GM19240 (cell line): ENCODE measurements at regions not wholly inside any gene's neighbourhood (a gene's known extent, or its start where the extent isn't known, plus 50 kb on each side); places are given as distances from the start of the nearest gene placed in this dataset.
"Not testable (repeated sequence)": the region's sequence is repeated elsewhere in the genome, so short reads cannot be mapped to it uniquely, and the experiment has no call there.

Source experiments
- DNase-seq: peaks from one replicate; pipeline ENCODE4 v3.0.0; 2011; ENCODE audit warnings: low spot score; ENCODE audit not compliant: insufficient read length

DNA sequence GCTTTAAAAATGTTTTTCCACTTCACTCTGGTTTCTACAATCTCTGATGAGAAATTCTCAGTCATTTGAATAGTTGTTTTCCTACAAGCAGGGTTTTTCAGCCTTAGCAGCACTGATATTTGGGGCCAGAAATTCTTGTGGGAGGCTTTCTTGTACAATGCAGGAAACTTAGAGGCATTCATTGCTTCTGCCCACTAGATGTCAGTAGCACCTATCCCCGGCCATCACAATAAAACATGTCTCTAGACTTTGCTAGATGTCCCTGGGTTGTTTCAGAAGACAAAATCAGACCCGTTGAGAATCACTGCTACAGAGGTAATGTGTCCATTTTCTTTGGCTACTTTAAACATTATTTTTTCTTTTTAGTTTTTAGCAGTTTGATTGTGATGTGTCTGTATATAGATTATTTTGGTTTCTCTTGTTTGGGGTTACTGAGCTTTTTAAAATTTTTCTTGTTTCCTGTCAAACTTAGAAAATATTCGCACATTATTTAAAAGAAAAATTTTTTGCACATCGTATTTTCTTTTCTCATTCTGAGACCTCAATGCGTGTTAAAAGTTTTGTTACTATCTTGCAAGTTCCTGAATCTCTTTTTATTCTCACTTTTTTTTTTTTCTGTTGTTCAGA lies 60.8 kb upstream of the CCDC179 start:
- DNase-seq = no peak

GRCh38 chr11:22922672-22923071 lies 62.4 kb upstream of the CCDC179 start:
- no peak for DNase-seq

GRCh38 chr11:22923561-22923960 lies 63.3 kb upstream of the CCDC179 start:
- DNase-seq = no peak

GRCh38 chr11:22926341-22926740 lies 66.1 kb upstream of the CCDC179 start:
- DNase-seq = no peak

DNA sequence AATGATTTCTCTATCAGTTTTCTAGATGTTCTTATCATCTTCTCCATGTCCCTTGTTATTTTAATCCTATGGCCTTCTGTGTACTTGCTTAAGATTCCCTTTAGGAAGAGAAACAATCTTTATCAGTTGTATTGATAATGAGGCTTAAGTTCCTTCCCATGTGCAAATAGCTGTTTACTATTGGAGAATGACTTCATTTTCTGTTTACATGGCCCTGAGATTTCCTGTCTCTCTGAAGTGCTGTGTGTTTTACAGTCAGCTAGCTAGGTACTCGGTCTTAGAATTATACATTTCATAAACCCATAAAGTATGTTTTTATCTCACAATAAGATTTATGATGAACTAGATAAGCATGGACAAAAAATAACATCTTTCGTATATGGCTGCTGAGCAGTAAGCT lies 67.5 kb upstream of the CCDC179 start:
- no peak for DNase-seq

GRCh38 chr11:22928207-22928917 lies 68.1 kb upstream of the CCDC179 start:
- no peak for DNase-seq

DNA sequence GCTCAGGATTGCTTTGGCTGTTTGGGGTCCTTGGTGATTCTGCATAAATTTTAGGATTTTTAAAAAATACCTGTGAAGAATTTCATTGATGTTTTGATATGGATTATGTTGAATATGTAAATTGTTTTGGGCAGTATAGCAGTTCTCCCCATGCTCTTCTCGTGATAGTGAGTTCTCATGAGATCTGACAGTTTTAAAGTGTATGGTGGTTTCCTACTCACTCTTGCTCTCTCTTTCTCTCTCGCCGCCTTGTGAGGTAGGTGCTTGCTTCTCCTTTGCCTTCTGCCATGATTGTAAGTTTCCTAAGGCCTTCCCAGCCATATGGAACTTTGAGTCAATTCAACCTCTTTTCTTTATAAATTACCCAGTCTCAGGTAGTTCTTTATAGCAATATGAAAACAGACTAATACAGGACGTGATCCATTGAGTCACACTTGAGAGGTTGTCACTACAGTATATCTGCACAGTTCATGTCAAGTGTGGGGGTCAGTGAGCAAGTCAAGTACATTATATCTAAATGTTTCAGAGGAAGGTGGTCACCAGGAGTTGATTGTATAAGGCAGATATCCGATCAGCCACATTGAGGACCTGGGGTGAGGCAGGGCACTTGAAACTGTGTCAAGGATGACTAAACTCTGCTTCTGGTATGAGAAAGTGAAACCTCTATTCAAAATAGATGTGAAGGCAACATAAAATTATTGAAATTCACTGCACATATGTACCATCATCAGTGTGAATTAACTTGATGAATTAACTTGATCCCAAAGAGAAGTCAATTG lies 70.7 kb upstream of the CCDC179 start:
- DNase-seq = no peak

- DNase-seq = no peak
Observed at GRCh38 chr11:22938691-22939090, 78.4 kb upstream of the CCDC179 start.

DNA sequence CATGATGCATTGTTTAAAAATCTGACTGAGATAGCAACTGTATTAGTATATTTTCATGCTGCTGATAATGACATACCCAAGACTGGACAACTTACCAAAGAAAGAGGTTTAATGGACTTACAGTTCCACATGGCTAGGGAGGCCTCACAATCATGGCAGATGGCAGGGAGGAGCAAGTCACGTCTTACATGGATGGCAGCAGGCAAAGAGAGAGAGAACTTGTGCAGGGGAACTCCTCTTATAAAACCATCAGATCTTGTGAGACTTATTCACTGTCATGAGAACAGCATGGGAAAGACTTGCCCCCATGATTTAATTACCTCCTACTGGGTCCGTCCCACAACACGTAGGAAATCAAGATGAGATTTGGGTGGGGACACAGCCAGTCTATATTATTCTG lies 81.3 kb upstream of the CCDC179 start:
- not testable (repeated sequence) for DNase-seq

DNA sequence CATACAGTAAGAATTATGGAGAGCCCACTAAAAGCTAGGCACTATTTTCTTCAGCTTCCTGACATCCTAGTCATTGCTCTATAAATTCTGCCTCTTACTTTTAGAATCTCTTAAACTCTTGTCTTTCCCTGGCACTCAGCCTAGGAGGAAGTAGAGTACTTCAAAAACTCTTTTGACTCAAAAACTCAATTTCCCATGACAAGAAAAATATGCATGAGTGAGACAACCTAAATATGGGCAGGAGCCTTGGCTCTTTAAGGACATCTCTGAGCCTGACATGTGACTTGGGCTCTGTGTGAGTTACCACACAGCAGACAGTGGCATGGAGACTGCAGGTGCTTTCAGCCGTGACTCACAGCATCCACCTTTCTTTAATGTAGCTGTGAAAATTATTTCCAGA lies 97.5 kb upstream of the CCDC179 start:
- no peak for DNase-seq

- no peak for DNase-seq
Observed at GRCh38 chr11:22974251-22974650, 114.0 kb upstream of the CCDC179 start.

DNA sequence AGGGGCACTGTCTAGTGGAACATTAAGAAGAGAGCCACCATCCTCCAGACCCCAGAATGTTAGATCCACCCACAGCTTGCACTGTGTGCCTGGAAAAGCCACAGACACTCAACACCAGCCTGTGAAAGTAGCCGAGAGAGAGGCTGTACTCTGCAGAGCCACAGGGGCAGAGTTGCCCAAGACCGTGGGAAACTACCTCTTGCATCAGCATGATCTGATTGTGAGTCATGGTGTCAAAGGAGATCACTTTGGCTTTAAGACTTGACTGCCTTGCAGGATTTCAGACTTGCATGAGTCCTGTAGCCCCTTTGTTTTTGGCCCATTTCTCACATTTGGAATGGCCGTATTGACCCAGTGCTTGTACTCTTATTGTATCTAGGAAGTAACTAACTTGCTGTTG lies 115.9 kb upstream of the CCDC179 start:
- DNase-seq = no peak

DNA sequence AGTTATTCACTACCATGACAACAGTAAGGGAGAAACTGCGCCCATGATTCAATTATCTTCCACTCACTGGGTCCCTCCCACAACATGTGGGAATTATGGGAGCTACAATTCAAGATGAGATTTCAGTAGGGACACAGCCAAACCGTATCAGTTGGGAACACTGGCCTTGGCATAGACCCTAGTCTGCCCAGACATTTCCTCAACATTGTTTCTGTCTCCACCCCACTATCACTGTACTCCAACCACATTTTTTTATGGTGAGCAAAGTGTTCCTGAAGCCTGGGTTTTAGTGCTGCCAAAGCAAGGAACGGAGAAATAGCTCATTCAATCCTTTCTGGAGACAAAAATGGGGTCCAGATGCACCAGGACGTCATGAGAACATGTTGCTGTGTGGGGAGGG lies 122.6 kb upstream of the CCDC179 start:
- DNase-seq = no peak

- DNase-seq = no peak
Observed at GRCh38 chr11:22984045-22984444, 123.8 kb upstream of the CCDC179 start.

GRCh38 chr11:22989371-22989770 lies 129.1 kb upstream of the CCDC179 start:
- DNase-seq = no peak

DNA sequence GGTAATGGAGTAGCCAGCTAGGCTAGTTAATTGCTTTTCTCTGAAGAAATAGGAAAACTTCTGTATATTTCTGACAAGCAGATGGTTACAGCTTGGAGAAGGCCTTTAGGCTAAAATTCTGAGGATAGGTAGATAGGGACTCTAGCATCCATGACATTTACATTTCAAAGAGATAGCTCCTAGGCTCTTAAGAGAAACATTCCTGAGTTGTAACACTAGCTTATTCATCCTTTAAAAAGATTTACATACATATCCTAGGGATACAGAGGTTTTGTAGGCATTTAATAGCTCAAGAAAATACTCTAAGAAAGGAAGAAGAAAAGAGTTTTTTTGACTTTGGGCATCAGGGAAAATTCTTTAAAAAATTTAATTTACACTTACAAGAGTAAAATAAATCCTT lies 130.9 kb upstream of the CCDC179 start:
- DNase-seq = no peak

GRCh38 chr11:23006730-23007129 lies 146.5 kb upstream of the CCDC179 start:
- no peak for DNase-seq

- DNase-seq = no peak
Observed at GRCh38 chr11:23010790-23011335, 150.6 kb upstream of the CCDC179 start.

GRCh38 chr11:23012930-23013329 lies 152.7 kb upstream of the CCDC179 start:
- no peak for DNase-seq

GRCh38 chr11:23013509-23013908 lies 153.2 kb upstream of the CCDC179 start:
- no peak for DNase-seq

DNA sequence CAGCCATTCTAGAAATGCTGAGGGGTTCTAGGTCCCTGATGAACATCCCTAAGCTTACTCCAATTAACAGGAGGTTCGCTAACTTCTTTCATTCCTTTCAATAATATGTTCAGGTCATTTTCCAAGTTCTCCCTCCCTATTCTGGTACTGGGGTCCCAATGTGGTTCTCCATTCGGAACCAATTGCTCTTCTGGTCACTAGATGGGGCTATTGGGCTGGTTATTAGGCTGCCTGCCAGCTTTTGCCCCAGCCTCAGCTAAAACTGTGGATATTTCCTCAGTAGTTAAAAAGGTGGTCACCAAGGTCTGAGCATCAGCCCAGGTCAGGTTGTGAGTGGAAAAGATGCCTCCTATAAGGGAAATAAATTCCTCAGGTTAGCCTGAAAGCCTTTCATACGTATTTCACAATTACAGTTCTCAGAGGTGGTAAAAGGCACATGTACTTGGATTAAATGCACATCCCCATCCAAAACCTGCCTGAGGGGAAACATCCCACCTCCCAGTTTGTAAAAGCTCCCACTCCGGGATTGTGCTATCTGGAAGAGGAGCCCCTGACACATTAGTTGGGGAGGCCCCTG lies 161.1 kb upstream of the CCDC179 start:
- DNase-seq = peak; percentile 8

- no peak for DNase-seq
Observed at GRCh38 chr11:23022854-23023253, 162.6 kb upstream of the CCDC179 start.
